Left hindlimb (tissue), 1 donor: ENCODE measurements at regions not wholly inside any gene's neighbourhood (a gene's known extent, or its start where the extent isn't known, plus 50 kb on each side); places are given as distances from the start of the nearest gene placed in this dataset.

ENCODE experiments used
- DNase-seq: peaks from one replicate; pipeline ENCODE4 v3.0.0-alpha.2; 2018

DNA sequence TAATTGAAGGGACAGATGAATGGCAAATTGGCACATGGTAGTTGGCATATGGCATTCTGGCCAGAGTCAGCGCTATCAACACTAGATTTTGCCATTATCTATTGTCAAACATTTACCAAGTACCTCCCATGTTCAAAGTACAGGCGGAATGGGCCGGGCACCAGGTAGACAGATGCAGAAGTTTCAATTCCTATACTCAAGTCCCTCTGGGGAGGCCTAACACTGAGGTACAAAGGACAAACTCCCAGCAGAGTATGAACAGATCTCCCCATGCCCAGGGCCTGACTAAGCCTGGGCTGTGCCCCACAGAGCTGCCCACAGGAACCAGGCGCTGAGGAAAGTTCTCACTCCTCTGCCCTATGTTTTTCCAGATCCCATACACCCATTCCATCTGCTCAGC, 257.5 kb upstream of the KLHL29 start:
- DNase-seq = no peak

DNA sequence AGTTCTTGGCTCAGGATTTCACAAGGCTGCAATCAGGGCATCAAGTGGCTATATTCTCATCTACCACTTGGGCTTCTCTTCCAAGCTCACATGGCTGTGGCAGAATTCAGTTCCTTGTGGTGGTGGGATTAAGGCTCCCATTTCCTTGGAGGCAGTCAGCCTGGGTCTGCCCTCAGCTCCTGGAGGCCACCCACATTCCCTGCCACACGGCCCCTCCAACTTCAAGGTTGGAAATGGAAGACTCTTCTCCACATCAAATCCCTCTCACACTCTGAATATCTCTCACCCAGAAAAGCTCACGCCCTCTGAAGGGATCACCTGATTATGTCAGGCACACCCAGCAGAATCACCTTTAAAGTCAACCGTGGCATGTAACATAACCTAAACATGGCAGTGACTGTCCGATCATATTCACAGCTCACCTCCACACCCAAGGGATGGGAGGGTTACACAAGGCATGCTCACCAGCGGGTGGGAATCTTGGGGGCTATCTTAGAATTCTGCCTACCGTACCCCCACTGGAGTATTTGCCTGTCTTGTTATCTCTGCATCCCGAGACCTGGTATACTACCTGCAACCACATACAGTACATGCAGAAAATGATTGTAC, 256.2 kb upstream of the KLHL29 start:
- no peak for DNase-seq

DNA sequence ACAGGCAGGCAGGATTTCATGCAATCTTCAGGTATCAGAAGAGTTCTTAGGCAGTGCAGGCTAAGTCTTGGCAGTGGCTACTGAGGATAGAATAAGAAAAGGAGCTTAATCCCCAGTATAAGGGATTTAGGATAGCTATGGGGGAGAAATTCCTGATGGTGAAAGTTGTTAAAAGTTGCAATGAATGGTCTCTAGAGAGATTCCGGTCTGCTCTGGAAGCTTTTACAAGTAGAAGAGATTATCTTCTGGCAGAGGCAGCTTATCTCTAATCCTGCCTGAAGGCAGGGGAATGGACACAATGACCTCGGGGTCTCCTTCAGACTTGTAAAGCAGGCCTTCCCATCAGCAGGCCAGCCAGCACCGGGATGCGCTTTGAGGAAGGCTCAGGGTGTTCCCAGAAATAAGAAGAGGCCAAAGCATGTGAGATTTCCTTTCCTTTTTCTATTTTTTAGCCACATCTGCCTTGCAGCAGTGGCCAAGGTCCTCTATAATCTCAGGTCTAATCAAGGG, 253.9 kb upstream of the KLHL29 start:
- DNase-seq = no peak

DNA sequence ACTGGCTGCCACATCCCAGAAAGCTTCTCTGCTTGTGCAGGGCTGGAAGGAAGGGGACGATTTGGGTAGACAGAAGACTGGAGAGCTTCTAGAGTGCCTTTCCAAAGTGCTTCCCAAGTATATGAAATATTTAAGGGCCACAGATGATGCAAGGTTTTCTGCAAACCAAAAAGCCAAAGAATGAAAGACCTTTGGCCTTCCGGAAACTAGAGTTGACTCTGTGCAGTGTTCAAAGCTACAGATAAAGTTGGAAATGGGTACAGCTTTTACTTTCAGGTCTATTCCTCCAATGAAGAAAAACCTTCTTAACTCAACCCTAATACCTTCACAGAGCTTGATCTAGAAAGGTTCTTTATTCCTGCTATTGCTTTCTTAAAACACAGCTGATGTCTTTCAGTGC, 253.0 kb upstream of the KLHL29 start:
- DNase-seq = no peak

DNA sequence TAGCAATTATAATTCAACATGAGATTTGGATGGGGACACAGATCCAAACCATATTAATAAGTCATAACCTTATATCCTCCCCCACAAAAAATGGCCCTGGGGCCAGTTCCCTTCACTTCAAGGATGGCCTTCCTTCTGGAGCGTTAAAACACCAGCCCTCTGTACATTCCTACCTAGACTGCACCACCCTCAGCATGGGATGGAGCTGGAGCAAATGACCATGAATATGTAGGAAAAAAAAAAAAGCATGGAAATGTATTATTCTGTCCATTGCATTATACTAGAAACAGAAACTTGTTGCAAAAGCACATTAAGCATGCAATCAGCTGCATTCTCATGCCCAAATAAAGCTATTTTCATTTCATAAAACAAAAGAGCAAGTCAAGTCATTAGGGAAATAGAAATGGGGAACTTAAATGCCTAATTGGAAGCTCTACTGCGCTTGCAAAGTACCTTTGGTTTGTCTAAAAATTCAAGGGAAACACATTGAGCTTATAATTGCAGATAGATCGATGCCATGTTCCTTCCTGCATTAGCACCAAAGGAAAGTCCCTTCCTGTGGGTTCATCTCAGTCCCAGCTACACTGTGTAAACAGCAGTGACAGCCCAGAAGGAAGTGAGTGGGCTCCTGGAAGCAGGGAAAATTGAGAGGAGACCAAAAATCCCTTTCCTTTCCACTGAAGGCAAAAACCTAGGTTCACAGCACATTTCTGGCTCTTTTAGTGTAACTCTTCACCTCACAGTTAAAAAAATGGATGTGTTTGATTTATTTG, 252.0 kb upstream of the KLHL29 start:
- no peak for DNase-seq

DNA sequence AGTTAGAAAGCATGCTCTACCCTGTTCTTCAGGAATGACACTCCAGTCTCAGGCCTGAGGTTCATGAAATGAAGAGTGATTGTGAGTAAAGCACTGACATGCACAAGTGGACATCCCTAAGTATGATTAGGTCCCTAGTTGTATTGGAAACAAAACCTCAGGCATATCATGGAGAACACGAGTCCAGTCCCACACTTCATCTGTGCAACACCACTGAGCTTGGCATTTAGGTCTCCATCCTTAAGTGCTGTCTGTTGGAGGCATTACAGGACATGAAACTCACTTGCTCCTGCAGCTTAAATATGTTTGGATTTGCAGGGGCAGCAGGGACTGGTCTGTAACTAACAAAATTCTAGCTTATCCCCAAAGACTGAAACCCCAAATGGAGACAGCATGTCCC, 250.3 kb upstream of the KLHL29 start:
- no peak for DNase-seq

DNA sequence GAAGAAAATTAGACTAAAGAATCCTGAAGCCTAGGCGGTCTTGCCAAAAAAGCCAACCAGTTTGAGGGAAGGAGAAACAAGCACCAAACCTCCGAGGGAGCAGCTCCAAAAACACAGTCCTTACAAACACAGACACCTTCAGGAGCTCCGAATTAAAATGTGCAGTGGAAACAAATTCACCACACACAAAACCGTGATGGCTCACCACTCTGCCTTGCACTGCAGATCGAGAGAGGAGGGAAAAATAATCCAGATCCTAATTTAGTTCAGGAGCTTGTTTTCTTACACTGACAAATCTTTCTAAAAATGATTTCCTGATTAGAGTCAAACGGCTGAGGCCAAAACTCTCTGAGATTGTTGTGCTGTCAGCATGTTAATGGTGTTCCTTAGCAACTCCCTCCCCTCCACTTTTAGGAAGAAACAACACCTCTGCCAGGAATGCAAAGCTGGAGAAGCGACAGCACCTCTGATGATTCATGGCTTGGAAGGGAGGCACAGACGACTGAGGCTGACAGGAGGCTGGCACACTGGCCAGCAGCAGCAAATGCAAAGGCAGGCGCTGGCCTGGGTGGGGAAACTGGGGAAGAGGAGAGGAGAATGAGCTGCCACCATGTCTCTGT, 249.4 kb upstream of the KLHL29 start:
- DNase-seq = peak; percentile 34

DNA sequence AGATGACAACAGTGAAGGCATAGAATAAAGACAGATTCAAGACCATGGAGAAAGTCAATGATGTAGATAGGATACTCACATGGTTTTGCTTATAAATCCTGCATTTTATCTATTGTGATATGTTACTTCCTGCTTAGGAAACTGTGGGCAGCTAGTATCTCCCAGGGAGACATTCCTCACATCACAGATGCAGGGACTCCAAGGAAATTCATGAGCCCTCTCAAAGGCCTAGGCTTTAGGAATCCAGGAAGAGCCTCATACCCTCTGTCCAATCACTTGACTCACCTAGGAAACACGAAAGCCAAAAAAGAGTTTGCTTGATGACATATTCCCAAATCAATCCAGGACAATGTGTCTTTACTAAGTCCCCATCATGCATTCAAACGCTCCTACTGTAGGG, 247.8 kb upstream of the KLHL29 start:
- no peak for DNase-seq

DNA sequence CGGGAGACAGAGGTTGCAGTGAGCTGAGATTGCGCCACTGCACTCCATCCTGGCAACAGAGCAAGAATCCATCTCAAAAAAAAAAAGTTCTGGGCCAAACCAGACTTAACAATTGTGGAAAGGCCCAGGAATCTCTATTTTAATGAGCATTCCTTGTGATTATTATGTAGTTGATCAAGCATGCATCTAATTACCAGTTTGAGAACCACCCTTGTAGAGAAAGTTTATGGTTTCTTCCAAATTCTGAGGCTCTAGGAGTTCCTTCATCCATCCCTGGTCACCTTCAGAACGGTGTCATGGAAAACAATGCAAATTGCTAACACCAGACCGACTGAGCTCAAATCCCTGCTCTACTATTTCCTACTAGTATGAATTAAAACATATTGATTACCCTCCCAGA, 246.3 kb upstream of the KLHL29 start:
- DNase-seq = no peak

DNA sequence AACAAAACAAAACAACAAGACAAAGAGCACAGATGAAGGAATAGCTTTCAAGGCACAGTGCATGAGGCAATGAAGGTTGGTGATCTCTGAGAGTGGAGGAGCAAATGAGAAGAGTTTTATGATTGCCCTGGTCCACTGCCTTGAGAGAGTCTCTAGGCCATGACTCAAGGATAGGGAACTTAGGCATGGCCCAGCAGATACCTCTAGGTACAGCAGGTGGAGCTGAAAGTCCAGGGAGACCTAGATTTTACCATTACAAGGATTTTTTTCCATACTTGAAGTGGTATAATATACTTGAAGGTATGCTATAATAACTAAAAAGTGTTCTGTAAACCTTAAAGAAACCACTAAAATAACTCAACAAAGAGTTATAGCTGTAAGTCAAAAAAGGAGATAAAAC, 239.5 kb upstream of the KLHL29 start:
- no peak for DNase-seq

DNA sequence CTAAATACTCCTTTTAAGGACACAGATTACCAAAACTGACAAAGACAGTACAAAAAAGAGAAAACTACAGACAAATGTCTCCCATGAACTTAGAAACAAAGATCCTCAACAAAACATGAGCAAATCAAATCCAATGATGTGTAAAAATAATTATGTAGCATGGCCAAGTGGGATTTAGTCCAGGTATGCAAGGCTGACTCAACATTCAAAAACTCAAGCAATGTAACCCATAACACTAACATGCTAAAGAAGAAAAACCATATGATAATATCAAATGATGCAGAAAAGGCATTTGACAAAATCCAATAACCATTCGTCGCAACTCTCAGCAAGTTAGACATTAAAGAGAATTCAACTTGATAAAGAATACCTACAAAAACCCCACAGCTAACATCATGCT, 239.0 kb upstream of the KLHL29 start:
- no peak for DNase-seq

DNA sequence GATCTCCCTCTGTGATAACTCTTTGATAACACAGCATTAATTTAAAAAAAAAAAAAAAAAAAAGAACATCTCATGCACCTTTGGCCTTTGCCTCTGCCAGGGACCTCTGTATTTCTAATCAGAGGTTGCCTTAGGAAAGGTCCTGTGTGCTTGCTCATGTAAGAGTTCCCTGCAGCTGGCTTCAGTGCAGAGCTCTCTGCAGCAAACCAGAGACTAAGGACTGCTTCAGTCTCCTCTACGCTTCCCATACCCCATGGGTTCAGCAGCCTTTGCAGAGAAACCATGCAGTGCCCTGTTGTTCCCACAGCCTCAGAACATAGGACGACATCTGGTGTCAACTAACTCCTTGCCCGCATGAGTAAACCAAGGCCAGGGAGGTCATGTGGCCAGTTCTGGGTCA, 236.6 kb upstream of the KLHL29 start:
- no peak for DNase-seq

DNA sequence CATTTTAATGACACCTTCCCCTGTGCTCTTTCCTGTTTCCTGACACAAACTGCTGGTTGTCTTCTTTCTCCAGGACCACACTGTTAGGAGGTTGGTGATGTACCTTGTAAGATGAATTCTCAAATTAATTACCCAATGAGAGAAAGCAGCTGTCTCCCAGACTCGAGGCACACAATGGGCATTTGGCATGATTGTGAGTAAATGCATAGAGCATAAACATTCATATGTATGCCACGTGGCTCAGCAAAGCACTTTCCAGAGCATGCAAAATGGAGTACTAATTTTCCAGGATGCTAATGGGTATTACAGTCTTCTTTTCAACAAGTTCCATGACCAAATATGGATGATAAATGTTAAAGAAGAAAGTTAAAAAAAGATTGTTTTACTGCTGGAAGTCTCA, 235.2 kb upstream of the KLHL29 start:
- no peak for DNase-seq

DNA sequence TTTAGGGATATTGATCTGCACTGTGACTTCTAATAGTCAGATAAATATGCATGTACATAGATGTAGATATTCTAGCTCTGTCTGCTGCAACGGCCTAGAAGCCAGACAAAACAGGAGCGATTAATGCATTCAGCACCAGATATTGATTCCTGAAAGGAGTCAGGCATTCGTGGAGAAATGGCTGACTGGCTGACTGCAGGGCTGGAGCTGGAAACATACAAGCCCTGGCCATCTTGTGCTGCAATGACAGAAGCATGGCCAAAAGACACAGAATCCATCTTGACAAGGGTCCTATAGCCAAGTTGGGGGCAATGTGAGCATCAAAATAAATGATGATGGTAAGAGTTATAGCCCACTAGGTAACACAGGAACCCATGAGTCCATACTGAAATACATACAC, 231.5 kb upstream of the KLHL29 start:
- no peak for DNase-seq

DNA sequence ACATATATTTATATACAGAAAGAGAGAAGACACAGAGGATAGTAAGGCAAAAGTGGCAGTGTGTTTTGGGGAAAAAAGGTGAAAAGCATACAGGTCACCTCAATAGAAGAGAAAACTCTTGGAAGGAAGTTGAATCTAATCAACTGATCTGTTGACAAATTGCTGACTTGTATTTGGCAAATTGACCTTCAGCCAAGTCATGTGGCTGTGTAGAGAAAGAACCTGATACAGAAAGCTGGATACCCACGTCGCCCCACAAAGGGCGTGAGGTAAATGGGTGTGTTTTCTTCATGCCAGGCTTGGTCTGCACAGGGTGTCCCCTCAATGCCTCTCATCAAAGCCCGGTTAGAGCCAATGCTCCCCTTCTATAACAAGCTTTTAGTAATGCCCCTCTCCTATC, 230.0 kb upstream of the KLHL29 start:
- DNase-seq = no peak

DNA sequence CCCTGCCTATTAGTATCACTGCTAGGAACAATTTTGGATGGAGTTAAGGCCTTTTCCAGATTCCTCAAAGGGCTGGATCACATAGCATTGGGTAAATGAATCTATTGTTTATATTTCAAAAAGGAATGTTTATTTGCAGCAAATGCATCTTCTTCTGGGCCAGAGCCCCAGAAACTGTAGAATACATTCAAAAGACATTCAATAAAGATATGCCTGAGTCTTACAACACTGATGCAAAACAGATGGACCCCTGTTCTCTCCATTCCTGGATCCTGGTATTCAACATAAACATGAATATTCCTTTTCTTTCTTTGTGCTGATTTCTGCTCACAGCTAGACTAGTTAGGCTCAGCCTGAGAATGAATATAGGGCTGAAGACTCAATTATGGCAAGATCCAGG, 227.2 kb upstream of the KLHL29 start:
- no peak for DNase-seq

DNA sequence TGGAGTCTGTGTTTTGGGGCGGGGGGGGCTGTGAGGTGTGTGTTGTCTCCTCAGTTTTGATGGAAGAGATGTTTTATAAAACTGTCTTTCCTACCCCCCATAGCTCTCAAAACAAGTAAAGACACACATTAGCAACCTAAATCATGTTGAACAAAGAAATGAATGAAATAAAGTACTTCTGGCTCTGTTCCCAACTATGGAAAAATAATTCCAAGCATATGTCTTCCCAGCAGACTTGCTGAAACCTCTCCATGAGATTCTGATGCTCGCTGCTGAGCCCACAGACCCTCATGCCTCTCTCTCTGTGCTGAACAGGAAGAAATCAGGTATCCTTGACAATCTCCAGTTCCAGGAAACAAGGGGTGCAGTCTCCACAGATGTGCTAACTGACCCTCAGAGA, 226.7 kb upstream of the KLHL29 start:
- DNase-seq = no peak

DNA sequence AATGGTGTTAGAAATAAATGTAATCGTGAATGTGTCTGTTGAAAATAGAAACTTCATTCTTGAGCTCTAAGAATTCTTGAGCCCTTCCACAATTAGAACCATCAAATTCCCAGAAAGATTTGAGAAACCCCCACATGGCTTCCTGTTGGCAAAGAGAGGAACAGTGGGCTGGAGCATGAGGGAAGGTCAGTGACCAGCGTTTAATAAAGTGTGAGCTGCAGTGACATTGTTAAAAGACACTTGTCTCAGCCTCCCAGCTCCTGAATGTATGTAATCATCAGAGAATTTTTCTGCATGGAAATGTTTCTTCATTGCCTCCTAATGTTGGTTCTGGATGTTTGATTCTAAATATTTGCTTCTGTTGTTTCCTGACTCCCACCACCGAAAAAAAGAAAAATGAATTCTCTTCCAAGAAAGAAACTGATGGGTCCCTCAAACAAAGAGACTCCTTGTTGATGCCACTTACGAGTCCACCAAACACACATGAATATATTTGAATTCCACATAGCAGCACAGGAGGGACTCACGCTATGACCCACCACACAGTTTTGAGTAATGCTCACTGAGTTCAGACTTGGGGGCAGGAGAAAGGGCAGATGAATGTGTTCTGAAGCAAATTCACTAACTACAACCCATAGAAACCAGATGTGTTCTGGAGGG, 225.1 kb upstream of the KLHL29 start:
- no peak for DNase-seq

DNA sequence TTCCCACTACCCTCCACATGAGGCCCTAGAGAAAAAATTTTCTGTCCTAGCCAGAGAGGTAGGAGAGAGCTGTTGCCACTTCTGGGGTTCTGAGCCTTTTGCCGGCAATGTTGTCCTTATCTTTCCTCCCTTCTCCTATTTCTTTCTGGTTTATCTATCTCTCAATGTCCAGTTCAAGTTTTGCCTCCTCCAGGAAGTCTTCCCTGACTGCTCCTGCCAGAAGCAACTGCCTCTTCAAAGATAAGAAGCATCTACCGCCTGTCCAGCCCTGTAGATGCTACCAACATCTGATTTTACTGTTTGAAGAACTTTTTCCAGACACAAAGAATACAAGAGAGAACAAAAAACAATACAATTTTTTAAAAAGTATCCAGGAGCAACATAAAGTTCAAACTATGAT, 220.8 kb upstream of the KLHL29 start:
- no peak for DNase-seq

DNA sequence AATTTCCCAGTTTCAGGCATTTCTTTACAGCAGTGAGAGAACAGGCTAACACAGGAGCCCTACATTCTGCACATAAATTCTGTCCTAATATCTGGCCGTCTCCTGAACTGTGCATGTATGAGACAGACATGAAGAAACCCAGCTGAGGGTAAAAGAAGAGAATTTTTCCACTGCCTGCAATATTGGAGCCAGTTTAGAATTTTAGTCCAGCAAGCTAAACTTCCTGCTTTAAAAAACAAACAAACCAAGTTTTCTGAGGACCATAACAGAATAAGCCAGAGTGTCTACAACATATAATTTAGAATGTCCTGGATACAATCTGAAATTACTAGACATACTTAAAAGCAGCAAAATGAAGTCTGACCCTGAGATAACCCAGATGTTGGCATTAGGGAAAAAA, 215.1 kb upstream of the KLHL29 start:
- DNase-seq = no peak

DNA sequence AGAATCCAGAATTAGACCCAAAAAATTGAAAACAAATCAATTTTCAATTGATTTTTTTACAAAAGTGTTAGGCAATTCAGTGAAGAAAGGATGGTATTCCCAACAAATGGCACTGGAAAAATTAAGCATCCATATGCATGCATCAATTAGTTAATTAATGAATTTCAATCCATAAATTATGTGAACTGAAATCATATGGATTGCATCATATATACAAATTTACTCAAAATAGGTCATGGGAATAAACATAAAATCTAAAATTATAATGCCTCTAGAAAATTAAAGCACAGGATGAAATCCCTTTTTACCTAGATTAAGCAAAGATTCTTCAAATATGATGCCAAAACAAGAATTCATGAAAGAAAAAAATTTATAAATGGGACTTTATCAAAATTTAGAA, 213.9 kb upstream of the KLHL29 start:
- DNase-seq = no peak

DNA sequence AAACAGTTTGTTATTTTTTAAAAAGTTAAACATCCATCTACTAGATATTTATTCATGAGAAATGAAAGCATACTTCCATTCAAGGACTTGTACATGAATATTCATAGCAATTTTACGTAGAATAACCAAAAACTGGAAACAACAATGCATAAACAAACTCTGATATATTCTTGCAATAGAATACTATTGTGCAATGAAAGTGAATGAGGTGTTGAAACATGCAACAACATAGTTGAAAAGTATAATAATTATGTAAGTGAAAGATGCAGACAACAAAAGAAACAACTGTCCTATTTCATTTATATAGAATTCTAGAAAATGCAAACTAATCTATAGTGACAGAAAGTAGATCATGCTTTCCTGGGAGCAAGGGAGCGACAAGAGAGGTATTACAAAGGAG, 206.6 kb upstream of the KLHL29 start:
- DNase-seq = no peak

DNA sequence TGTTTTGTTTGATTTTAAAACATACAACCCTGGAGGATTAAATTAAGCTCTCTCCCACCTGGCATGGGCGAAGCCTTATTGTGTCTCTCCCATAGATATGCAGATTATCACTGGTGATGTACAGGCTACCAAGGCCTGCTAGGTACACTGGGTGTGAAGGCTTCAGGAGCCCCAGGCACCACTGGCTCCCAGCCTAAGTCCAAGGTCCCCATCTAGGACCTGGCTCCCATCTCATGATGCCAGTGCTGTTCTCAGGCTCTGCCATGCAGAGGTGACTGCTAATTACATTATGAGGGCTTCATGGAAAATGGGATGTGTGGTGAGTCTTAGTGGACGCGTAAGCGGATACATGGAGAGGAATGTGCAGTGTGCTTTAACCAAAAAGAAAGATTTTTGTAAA, 201.2 kb upstream of the KLHL29 start:
- DNase-seq = no peak
